Ishikawa (cell line): ENCODE measurements at regions not wholly inside any gene's neighbourhood (a gene's known extent, or its start where the extent isn't known, plus 50 kb on each side); places are given as distances from the start of the nearest gene placed in this dataset.

Source experiments
- CEBPB ChIP-seq: IDR thresholded peaks from 2 replicates; pipeline ENCODE4 v1.6.1; 2012
- EGR1 ChIP-seq: IDR thresholded peaks from 2 replicates; pipeline ENCODE4 v1.6.1; 2012
- EP300 ChIP-seq: IDR thresholded peaks from 2 replicates; pipeline ENCODE4 v1.6.1; 2012; ENCODE audit warnings: borderline replicate concordance
- FOXM1 ChIP-seq: IDR thresholded peaks from 2 replicates; pipeline ENCODE4 v1.6.1; 2012; ENCODE audit warnings: low read depth, borderline replicate concordance
- NFIC ChIP-seq: IDR thresholded peaks from 2 replicates; pipeline ENCODE4 v1.6.1; 2012
- RAD21 ChIP-seq: IDR thresholded peaks from 2 replicates; pipeline ENCODE4 v1.6.1; 2012; ENCODE audit warnings: low read depth
- REST ChIP-seq: IDR thresholded peaks from 2 replicates; pipeline ENCODE4 v1.6.1; 2012; ENCODE audit warnings: low read depth, mild to moderate bottlenecking
- TEAD4 ChIP-seq: IDR thresholded peaks from 2 replicates; pipeline ENCODE4 v1.6.1; 2012
- USF1 ChIP-seq: IDR thresholded peaks from 2 replicates; pipeline ENCODE4 v1.6.1; 2012
- YY1 ChIP-seq: IDR thresholded peaks from 2 replicates; pipeline ENCODE4 v1.6.1; 2012; ENCODE audit warnings: low read depth
- ZBTB7A ChIP-seq: IDR thresholded peaks from 2 replicates; pipeline ENCODE4 v1.6.1; 2012; ENCODE audit warnings: low read depth
- TF ChIP-seq, protein P1 (sequence below): IDR thresholded peaks from 2 replicates; pipeline ENCODE4 v1.6.1; 2012

- TF ChIP-seq EP300 (no peak), EGR1 (no peak), YY1 (no peak), REST (no peak), USF1 (no peak), CEBPB (no peak), NFIC (no peak), FOXM1 (no peak), RAD21 (no peak), ZBTB7A (no peak), TEAD4 (no peak)
- TF ChIP-seq, protein P1, sequence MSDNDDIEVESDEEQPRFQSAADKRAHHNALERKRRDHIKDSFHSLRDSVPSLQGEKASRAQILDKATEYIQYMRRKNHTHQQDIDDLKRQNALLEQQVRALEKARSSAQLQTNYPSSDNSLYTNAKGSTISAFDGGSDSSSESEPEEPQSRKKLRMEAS: no peak
Measured at GRCh38 chr1:115144176-115144575, 54.9 kb upstream of the TSPAN2 start.
